Testis (tissue), 2 donors: ENCODE measurements at regions not wholly inside any gene's neighbourhood (a gene's known extent, or its start where the extent isn't known, plus 50 kb on each side); places are given as distances from the start of the nearest gene placed in this dataset.
"Not testable (repeated sequence)": the region's sequence is repeated elsewhere in the genome, so short reads cannot be mapped to it uniquely, and the experiment has no call there.

Experiments
- POLR2A ChIP-seq: fragments of 450-650 bp; IDR thresholded peaks from one replicate; pipeline ENCODE4 v1.6.1; 2017; ENCODE audit warnings: antibody characterized with exemption, mild to moderate bottlenecking, moderate library complexity
- TF ChIP-seq, protein P1 (sequence below), 3 experiments: fragments of 450-650 bp in 2 of 3; fragments of 200-600 bp in 1 of 3; sonication (generic) in 1 of 3; IDR thresholded peaks; one replicate each; pipeline ENCODE4 v1.5.1; 2016 to 2019; ENCODE audit warnings: antibody characterized with exemption in 3 of 3, mild to moderate bottlenecking in 2 of 3, moderate library complexity in 1 of 3

DNA sequence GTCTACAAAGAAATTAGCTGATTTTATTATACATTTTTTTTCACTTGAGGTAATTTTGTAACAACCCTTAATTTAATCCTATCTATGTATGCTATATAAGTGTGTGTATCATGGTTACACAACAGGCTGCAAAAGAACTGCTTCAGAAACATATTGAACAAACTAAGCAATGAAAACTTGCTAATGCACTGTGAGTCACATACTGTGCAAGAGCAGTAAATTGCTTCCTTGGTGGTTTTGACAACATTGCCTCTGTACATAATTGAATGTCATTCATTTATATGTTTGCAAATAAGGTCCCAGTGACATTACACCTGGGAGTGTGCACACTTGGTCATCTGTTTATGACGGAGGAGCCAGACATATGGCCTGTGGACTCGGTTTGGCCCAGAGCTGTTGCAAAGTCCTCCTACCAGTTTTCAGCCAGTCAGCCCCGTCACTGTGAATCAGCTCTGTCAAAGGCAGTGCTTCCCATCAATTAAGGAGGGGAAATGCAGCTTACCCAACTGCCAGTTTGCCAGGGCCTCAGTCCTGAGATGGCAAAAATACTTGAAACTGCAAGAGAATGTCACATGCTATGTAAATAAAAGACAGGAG, 835.0 kb downstream of the TTLL7 start:
- not testable (repeated sequence) for TF ChIP-seq POLR2A
- TF ChIP-seq, protein P1, sequence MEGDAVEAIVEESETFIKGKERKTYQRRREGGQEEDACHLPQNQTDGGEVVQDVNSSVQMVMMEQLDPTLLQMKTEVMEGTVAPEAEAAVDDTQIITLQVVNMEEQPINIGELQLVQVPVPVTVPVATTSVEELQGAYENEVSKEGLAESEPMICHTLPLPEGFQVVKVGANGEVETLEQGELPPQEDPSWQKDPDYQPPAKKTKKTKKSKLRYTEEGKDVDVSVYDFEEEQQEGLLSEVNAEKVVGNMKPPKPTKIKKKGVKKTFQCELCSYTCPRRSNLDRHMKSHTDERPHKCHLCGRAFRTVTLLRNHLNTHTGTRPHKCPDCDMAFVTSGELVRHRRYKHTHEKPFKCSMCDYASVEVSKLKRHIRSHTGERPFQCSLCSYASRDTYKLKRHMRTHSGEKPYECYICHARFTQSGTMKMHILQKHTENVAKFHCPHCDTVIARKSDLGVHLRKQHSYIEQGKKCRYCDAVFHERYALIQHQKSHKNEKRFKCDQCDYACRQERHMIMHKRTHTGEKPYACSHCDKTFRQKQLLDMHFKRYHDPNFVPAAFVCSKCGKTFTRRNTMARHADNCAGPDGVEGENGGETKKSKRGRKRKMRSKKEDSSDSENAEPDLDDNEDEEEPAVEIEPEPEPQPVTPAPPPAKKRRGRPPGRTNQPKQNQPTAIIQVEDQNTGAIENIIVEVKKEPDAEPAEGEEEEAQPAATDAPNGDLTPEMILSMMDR (IDR thresholded peaks at IDR 0.05): not testable (repeated sequence)
